Fibroblast of lung (primary cell): ENCODE measurements at regions not wholly inside any gene's neighbourhood (a gene's known extent, or its start where the extent isn't known, plus 50 kb on each side); places are given as distances from the start of the nearest gene placed in this dataset.

Experiments used
- DNase-seq, 2 donors: peaks; one replicate each; pipeline versions ENCODE4 v3.0.0 to v3.0.0-alpha.2; 2010; ENCODE audit warnings: low read depth in 2 of 2
- H2AFZ ChIP-seq: 2 replicates; pipeline ENCODE4 v1.5.1; 2012; ENCODE audit warnings: low read length, control low read depth, inconsistent platforms
- H3K27ac ChIP-seq: 2 replicates; pipeline ENCODE4 v1.5.1; 2011; ENCODE audit warnings: low read length, control low read depth; ENCODE audit not compliant: insufficient read depth
- H3K27me3 ChIP-seq: 2 replicates; pipeline ENCODE4 v1.5.1; 2011; ENCODE audit warnings: mild to moderate bottlenecking, low read length; ENCODE audit not compliant: control insufficient read depth, insufficient read depth
- H3K36me3 ChIP-seq: 2 replicates; pipeline ENCODE4 v1.5.1; 2011; ENCODE audit warnings: low read length; ENCODE audit not compliant: control insufficient read depth, insufficient read depth
- H3K4me1 ChIP-seq: 2 replicates; pipeline ENCODE4 v1.5.1; 2011; ENCODE audit warnings: low read length; ENCODE audit not compliant: control insufficient read depth, insufficient read depth; ENCODE audit errors: extremely low read depth
- H3K4me2 ChIP-seq: 2 replicates; pipeline ENCODE4 v1.5.1; 2011; ENCODE audit warnings: low read length, control low read depth; ENCODE audit not compliant: insufficient read depth; ENCODE audit errors: extremely low read depth
- H3K4me3 ChIP-seq, 4 experiments: fragments of 200-600 bp in 1 of 4; sonication (generic) in 1 of 4; replicated peaks in 1 of 4; 2 replicates each; pipeline ENCODE4 v1.5.1; 2011 to 2016; ENCODE audit warnings: low read length in 4 of 4, low read depth in 3 of 4, mild to moderate bottlenecking in 3 of 4, control low read depth in 2 of 4, inconsistent platforms in 1 of 4, mixed read lengths in 1 of 4; ENCODE audit not compliant: insufficient read depth in 1 of 4; ENCODE audit errors: control extremely low read depth in 1 of 4
- H3K79me2 ChIP-seq: 2 replicates; pipeline ENCODE4 v1.5.1; 2012; ENCODE audit warnings: mild to moderate bottlenecking, low read length, inconsistent platforms; ENCODE audit not compliant: control insufficient read depth, insufficient read depth
- H3K9ac ChIP-seq: 2 replicates; pipeline ENCODE4 v1.5.1; 2011; ENCODE audit warnings: mild to moderate bottlenecking, low read length, control low read depth; ENCODE audit not compliant: insufficient read depth
- H3K9me3 ChIP-seq: 2 replicates; pipeline ENCODE4 v1.5.1; 2012; ENCODE audit warnings: low read depth, low read length; ENCODE audit not compliant: control insufficient read depth, insufficient read depth
- H4K20me1 ChIP-seq: 2 replicates; pipeline ENCODE4 v1.5.1; 2011; ENCODE audit warnings: low read length; ENCODE audit not compliant: control insufficient read depth, insufficient read depth; ENCODE audit errors: extremely low read depth
- EZH2 ChIP-seq: IDR thresholded peaks from 2 replicates; pipeline ENCODE4 v1.5.1; 2012; ENCODE audit warnings: low read length, control low read depth, mild to moderate bottlenecking; ENCODE audit errors: missing control alignments
- TF ChIP-seq, protein P1 (sequence below), 2 donors: IDR thresholded peaks in 1 of 2; conservative IDR thresholded peaks in 1 of 2; 1 replicate in 1 of 2; 2 replicates in 1 of 2; pipeline ENCODE4 v1.5.1; 2011 to 2012; ENCODE audit warnings: low read length in 2 of 2, control low read depth in 1 of 2, inconsistent platforms in 1 of 2, low read depth in 1 of 2, mild to moderate bottlenecking in 1 of 2

DNA sequence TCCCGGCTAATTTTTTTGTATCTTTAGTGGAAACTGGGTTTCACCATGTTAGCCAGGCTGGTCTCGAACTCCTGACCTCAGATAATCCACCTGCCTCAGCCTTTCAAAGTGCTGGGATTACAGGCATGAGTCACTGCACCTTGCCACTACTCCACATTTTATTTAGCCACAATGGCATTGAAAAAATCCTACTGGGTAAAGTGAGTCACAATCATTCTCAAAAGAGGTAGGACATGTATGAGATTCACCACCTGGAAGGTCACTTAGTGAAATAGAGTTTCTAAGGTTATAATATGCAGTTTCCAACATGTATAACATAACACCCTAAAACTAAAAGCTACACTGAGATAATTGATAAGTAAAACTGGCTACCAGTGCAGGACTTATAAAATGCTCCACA is 159.2 kb downstream of the BTC start:
- no peaks in the 10 kb centered on the region for H3K9me3 ChIP-seq
- H3K27ac ChIP-seq = no peak overlapping the region
- no peak overlapping the region for H2AFZ ChIP-seq
- no peak overlapping the region for H3K4me2 ChIP-seq
- H3K4me1 ChIP-seq = peaks cover 9% of the 10 kb centered on the region
- TF ChIP-seq, protein P1, sequence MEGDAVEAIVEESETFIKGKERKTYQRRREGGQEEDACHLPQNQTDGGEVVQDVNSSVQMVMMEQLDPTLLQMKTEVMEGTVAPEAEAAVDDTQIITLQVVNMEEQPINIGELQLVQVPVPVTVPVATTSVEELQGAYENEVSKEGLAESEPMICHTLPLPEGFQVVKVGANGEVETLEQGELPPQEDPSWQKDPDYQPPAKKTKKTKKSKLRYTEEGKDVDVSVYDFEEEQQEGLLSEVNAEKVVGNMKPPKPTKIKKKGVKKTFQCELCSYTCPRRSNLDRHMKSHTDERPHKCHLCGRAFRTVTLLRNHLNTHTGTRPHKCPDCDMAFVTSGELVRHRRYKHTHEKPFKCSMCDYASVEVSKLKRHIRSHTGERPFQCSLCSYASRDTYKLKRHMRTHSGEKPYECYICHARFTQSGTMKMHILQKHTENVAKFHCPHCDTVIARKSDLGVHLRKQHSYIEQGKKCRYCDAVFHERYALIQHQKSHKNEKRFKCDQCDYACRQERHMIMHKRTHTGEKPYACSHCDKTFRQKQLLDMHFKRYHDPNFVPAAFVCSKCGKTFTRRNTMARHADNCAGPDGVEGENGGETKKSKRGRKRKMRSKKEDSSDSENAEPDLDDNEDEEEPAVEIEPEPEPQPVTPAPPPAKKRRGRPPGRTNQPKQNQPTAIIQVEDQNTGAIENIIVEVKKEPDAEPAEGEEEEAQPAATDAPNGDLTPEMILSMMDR (conservative IDR thresholded peaks at IDR 0.05 in 1 of 2, IDR thresholded peaks at IDR 0.05 in 1 of 2; ENCODE audit: low read depth in 1 of 2, low read length in 2 of 2) = no peak
- no peak for TF ChIP-seq EZH2
- no peaks in the 10 kb centered on the region for H3K79me2 ChIP-seq
- H4K20me1 ChIP-seq = no peaks in the 10 kb centered on the region
- no peak overlapping the region for H3K4me3 ChIP-seq
- no peaks in the 10 kb centered on the region for H3K27me3 ChIP-seq
- H3K36me3 ChIP-seq = no peaks in the 10 kb centered on the region
- DNase-seq = no peak
- H3K9ac ChIP-seq = no peak overlapping the region

DNA sequence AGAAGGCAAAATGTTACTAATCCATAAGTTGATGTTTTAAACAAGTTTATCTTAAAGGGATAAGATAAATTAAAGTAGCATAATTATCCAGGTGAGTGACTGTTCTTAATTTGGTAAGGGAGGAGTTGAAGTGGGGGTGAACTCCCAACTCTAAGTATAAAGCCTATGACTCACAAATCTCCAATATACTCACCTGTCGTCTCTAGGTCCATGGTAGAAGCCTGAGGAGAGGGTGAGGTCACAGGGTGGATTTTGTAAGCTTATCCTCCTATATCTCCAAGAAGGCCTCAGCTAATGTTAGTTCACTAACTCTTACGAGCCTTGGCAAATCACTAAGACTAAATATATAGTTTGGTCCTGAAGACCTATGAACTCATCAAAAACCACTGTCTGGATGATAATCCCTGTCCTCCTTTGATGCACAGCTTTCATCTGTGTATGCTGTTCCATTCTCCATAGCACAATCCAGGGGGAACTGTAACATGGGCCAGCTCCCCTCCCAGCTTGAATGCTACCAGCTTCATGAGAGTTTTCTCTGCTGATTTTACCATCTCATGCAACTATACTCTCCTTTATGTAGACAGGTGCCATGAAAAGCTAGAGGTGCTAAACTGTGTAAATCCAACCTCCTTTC is 158.7 kb downstream of the BTC start:
- Histone ChIP-seq H3K27me3 (no peaks in the 10 kb centered on the region), H4K20me1 (no peaks in the 10 kb centered on the region), H3K27ac (no peak overlapping the region), H3K4me3 (no peak overlapping the region), H3K9me3 (no peaks in the 10 kb centered on the region), H3K4me1 (peaks cover 12% of the 10 kb centered on the region), H3K9ac (no peak overlapping the region), H3K79me2 (no peaks in the 10 kb centered on the region), H2AFZ (no peak overlapping the region), H3K36me3 (no peaks in the 10 kb centered on the region), H3K4me2 (no peak overlapping the region)
- TF ChIP-seq EZH2 = no peak
- TF ChIP-seq, protein P1 (conservative IDR thresholded peaks at IDR 0.05 in 1 of 2, IDR thresholded peaks at IDR 0.05 in 1 of 2; ENCODE audit: low read depth in 1 of 2, low read length in 2 of 2) = no peak
- no peak for DNase-seq

- Histone ChIP-seq H3K79me2 (no peaks in the 10 kb centered on the region), H3K36me3 (no peaks in the 10 kb centered on the region), H3K9ac (no peak overlapping the region), H4K20me1 (no peaks in the 10 kb centered on the region), H3K4me3 (no peak overlapping the region), H3K4me1 (peaks cover 11% of the 10 kb centered on the region), H3K4me2 (no peak overlapping the region), H2AFZ (no peak overlapping the region), H3K27ac (no peak overlapping the region), H3K9me3 (no peaks in the 10 kb centered on the region), H3K27me3 (no peaks in the 10 kb centered on the region)
- DNase-seq = peak; percentile 54 to 91
- TF ChIP-seq, protein P1 (conservative IDR thresholded peaks at IDR 0.05 in 1 of 2, IDR thresholded peaks at IDR 0.05 in 1 of 2; ENCODE audit: low read depth in 1 of 2, low read length in 2 of 2) = no peak
These were observed 156.3 kb downstream of the BTC start for GRCh38 chr4:74638001-74638400.
